Smooth muscle cell (in vitro differentiated cells): ENCODE measurements at regions not wholly inside any gene's neighbourhood (a gene's known extent, or its start where the extent isn't known, plus 50 kb on each side); places are given as distances from the start of the nearest gene placed in this dataset.

ENCODE experiments used
- DNase-seq: peaks from one replicate; lab custom pipeline; 2025; ENCODE audit not compliant: unreplicated experiment; lab: John Stamatoyannopoulos, UW
- H2AFZ ChIP-seq: fragments of 200-600 bp; sonication (generic); 2 replicates; pipeline ENCODE4 v1.6.0; 2016; ENCODE audit warnings: antibody characterized with exemption, low read depth, mild to moderate bottlenecking
- H3F3A ChIP-seq: fragments of 200-600 bp; sonication (generic); 2 replicates; pipeline ENCODE4 v1.6.0; 2017; ENCODE audit warnings: antibody characterized with exemption, low read depth
- H3K27ac ChIP-seq: fragments of 200-600 bp; sonication (generic); 2 replicates; pipeline ENCODE4 v1.5.1; 2016; ENCODE audit warnings: low read depth, mild to moderate bottlenecking
- H3K27me3 ChIP-seq: fragments of 200-600 bp; sonication (generic); 2 replicates; pipeline ENCODE4 v1.6.1; 2016; ENCODE audit warnings: low read depth, mild to moderate bottlenecking
- H3K36me3 ChIP-seq: fragments of 200-600 bp; sonication (generic); 2 replicates; pipeline ENCODE4 v1.5.1; 2016; ENCODE audit warnings: low read depth
- H3K4me1 ChIP-seq: fragments of 200-600 bp; sonication (generic); 2 replicates; pipeline ENCODE4 v1.5.1; 2016; ENCODE audit warnings: low read depth
- H3K4me2 ChIP-seq: fragments of 200-600 bp; sonication (generic); 2 replicates; pipeline ENCODE4 v1.6.0; 2016; ENCODE audit warnings: mild to moderate bottlenecking
- H3K4me3 ChIP-seq: fragments of 200-600 bp; sonication (generic); 2 replicates; pipeline ENCODE4 v1.5.1; 2016; ENCODE audit warnings: mild to moderate bottlenecking
- H3K79me2 ChIP-seq: fragments of 200-600 bp; sonication (generic); 2 replicates; pipeline ENCODE4 v1.6.0; 2016; ENCODE audit warnings: low read depth, mild to moderate bottlenecking
- H3K9ac ChIP-seq: fragments of 200-600 bp; sonication (generic); 2 replicates; pipeline ENCODE4 v1.6.0; 2016; ENCODE audit warnings: low read depth
- H3K9me3 ChIP-seq: fragments of 200-600 bp; sonication (generic); replicated peaks from 2 replicates; pipeline ENCODE4 v1.5.1; 2016; ENCODE audit warnings: low read depth
- H4K20me1 ChIP-seq: fragments of 200-600 bp; sonication (generic); 2 replicates; pipeline ENCODE4 v1.6.0; 2016; ENCODE audit warnings: low read depth
- CTCF ChIP-seq: fragments of 200-600 bp; sonication (generic); IDR thresholded peaks from 2 replicates; pipeline ENCODE4 v1.5.1; 2017; ENCODE audit warnings: borderline replicate concordance, mild to moderate bottlenecking, antibody characterized with exemption; ENCODE audit not compliant: insufficient read depth, poor library complexity, severe bottlenecking
- WGBS: methylation state at CpG from one replicate; pipeline ENCODE4 v1.1.7; 2016; ENCODE audit warnings: low lambda C conversion rate; 5-methylcytosine and 5-hydroxymethylcytosine counted together

DNA sequence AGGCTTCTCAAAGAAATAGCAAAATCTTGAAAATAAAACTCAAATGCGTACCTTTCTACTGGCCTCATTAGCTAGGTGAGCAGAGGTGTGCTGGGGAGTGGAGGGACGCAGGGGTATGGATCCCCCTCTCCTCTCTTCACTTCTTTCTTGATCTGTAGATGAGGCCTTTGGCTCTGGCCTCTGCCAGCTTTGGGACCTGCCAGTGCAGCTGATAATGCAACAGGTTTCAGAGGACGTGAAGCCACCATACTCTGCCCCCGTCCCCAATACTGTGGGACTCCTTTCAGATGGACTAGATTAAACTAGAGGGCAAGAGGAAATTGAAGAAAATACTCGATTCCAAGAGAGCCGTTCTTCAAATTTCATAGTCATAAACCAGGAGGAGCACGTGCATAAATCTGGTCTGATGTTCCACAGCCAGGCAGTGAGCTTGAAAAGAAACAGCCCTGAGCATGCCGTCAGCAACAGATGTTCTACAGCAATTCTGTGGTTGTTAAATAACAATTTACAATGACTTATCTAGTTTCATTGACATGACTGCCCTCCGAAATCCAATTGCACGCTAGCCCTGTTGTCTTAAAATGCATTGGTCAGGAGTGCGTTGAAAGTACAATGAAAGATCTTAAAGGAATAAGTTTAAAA, 245.3 kb upstream of the FOXQ1 start:
- Histone ChIP-seq H3K4me2 (no peak overlapping the region), H2AFZ (no peak overlapping the region), H3K4me1 (no peaks in the 10 kb centered on the region), H3K79me2 (no peaks in the 10 kb centered on the region), H3K36me3 (no peaks in the 10 kb centered on the region), H3K27me3 (no peaks in the 10 kb centered on the region), H3K4me3 (no peak overlapping the region), H3K9ac (no peak overlapping the region), H4K20me1 (no peaks in the 10 kb centered on the region), H3F3A (no peaks in the 10 kb centered on the region), H3K27ac (no peak overlapping the region), H3K9me3 (no peaks in the 10 kb centered on the region)
- no peak for DNase-seq
- WGBS: 66% methylated on average over 11 of the region's 11 CpGs
- TF ChIP-seq CTCF: no peak

GRCh38 chr6:1065986-1066385, 245.9 kb upstream of the FOXQ1 start:
- Histone ChIP-seq H3K79me2 (no peaks in the 10 kb centered on the region), H3K27me3 (no peaks in the 10 kb centered on the region), H2AFZ (no peak overlapping the region), H3K4me1 (no peaks in the 10 kb centered on the region), H3K9me3 (no peaks in the 10 kb centered on the region), H3K9ac (no peak overlapping the region), H3K4me2 (no peak overlapping the region), H3K4me3 (no peak overlapping the region), H4K20me1 (no peaks in the 10 kb centered on the region), H3K36me3 (no peaks in the 10 kb centered on the region), H3K27ac (no peak overlapping the region), H3F3A (no peaks in the 10 kb centered on the region)
- 73% methylated on average over 8 of the region's 8 CpGs for WGBS
- no peak for DNase-seq
- no peak for TF ChIP-seq CTCF

DNA sequence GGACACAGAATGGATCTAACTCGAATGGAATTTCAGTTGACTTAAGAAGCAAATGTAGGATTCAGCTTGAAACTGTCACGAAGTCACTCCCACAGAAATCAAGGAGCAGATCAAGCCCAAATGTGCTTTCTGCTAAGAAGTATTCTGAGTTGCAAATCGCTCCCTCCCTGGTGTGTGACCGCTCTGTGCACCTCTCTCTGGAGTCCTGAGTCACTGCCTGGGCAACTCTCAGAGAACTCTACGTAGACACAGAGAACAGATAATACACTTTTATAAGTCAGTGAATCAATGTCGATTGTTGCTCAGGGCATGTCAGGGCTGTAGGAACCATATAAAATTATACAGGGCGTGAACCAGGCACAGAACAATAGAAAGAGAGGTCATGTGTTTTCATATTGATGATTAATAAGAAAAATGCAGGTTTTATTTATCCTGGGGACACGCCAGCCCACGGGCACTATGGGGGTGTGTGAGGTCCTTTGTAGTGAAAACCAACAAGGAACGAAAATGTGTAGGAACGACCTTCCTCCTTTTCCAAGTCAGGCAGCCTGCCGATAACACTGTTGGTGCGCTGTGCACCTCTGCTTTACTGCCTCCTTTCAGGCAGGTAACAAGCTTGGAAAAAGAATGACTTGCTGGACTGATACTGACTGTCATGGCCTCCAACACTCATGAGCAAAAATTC, 248.1 kb upstream of the FOXQ1 start:
- TF ChIP-seq CTCF: no peak
- WGBS: 85% methylated on average over 13 of the region's 13 CpGs
- H3K27me3 ChIP-seq: no peaks in the 10 kb centered on the region
- no peak overlapping the region for H2AFZ ChIP-seq
- H3K9ac ChIP-seq: no peak overlapping the region
- H3K36me3 ChIP-seq: no peaks in the 10 kb centered on the region
- H4K20me1 ChIP-seq: no peaks in the 10 kb centered on the region
- peak overlapping the region; percentile 17 for H3K4me2 ChIP-seq
- DNase-seq: no peak
- H3K4me3 ChIP-seq: no peak overlapping the region
- H3K79me2 ChIP-seq: no peaks in the 10 kb centered on the region
- no peaks in the 10 kb centered on the region for H3F3A ChIP-seq
- H3K9me3 ChIP-seq: no peaks in the 10 kb centered on the region
- H3K27ac ChIP-seq: no peak overlapping the region
- no peaks in the 10 kb centered on the region for H3K4me1 ChIP-seq
